ENCODE measurements at regions not wholly inside any gene's neighbourhood (a gene's known extent, or its start where the extent isn't known, plus 50 kb on each side); places are given as distances from the start of the nearest gene placed in this dataset.

DNA sequence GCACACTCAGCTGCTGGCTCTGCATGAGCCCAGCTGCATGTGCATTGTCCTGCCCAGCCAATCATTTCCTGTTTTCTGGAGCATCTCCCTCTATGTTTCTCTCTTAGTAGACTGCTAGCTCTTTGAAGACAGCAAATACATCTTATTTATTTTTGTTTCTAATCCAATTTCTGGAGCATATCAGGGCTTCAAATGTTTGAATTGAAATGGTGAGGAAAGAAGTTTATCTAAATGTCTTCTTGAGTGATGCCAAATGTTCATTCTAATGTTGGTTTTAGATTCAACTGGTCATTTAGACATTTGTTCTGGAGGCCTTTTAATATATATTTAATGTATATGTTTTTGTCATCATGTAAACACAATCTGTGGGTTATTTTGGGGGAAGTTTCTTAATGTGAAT lies 141.9 kb downstream of the DNAJB9 start:
- DNase-seq = no peak

DNA sequence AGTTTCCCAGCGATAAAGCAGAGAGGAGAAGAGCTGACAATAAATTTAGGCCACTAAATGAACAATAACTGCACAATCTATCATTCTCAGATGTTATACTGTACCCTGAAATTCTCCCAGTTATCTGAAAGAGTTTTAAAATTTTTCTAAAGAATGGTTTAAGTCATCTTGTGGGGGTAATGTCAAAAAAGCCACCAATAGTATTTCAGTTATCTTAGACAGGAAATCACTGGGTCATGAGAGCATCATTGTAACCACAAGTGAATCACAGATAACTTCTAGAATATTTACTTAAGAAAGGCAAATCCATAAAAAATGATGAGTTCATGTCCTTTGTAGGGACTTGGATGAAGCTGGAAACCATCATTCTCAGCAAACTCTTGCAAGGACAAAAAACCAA lies 147.1 kb downstream of the DNAJB9 start:
- no peak for DNase-seq

DNA sequence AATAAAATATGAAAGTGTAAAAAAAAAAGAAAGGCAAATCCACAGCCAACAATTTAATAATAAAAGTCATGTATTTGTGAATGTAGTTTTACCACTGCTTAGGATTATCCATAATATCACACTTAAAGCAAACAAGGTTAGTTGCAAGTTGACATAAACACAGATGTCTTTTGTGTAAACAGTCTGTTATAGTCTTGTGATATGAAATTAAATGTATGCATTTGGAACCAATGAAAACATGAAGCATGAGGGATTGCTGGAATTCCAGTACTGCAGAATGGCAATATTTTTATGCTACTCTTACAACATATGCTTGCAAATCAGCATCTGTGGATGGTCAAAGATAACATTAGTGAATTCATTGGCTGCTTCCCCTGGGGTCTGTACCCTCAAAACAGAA lies 148.1 kb downstream of the DNAJB9 start:
- DNase-seq = no peak

DNA sequence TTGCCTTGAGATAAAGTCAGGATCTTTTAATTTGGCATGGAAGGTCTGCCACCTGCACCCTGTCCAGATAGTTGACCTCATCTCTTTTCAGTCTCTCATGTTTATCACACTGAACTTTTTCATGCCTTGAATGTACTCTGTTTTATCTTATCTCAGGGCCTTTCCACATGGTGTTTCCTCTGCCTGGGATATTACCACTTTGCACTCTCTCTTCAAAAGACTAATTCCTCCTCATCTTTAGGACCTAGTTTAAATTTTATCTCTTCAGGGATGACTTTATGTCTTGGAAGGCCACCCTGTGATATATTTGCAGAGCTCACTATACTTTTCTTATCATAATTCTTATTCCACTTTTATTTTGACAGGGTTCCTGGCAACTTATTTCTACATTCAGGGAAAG lies 150.0 kb downstream of the DNAJB9 start:
- no peak for DNase-seq

DNA sequence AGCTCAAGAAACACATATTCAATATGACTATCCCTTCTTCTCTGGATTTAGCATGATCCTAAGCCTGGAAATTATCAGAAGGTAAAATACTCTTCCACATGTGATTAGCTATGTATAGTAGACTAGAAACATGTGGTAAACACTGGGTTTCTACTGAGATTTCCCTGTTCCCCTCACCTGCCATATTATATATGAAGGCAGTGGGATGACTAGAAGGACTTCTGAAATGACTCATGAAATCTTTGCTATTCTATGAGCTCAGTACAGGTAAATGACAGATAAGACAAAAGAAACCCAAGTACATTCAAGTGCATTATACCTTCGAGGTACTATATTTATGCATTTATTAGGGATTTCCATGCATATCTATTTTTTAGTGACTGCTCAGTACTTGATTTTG lies 152.9 kb downstream of the DNAJB9 start:
- no peak for DNase-seq

DNA sequence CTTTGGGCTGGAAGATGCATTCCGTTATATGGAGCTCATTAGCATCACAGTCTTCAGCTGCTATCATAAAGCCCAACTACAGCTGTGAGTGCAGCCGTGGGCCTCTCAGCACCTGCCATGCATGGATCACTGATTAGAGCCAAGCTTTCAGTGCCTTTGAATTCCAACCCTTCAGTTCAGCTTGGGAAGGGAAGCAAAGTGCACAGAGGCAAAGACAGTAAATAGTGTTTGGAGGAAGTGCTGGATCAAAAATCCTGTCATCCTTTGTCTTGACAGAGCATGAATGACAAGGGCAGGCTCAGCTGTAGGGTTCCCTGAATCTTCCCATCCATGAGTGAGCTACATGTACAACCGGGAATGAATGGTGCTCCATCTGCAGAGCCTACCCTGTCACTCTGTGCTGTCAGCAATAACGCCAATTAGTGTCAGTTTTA lies 153.7 kb downstream of the DNAJB9 start:
- no peak for DNase-seq

DNA sequence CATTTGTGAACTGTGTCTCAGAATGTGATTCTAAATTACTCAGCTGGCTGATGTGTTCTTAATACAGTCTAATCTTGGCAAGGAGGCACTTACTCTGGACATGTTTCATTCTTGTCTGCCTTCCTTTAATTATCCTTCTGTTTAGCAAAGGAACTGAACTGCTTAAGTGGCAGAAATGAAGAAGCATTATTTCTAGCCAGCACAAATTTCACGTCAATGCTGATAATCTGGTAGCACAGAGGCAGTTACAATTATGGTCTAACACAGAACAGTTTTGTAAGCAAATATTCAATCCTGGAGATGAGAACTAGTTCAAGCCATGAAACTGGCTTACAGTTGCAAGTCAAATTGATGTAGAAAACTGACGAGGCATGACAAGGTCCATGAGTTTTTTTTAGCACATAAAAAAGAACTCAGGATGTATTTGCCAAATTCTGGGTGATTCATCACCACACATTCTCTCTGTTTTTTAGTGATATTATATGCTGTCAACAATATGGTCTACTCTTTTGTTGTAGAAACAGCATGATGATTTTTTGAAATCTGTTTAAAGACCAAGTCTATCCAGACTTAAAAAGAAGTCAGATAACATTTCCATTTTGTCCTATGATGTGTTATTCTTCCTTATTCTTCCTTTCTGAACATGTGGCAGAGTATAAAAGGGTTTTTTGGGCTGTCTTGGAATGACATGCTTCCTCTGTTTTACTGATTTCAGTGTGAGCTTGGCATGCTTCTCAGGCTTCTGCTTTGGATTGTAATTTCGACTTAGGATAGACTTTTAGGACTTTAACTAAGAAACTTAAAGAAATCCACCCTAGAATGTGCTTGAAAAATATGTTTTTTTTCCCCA lies 154.8 kb downstream of the DNAJB9 start:
- no peak for DNase-seq

DNA sequence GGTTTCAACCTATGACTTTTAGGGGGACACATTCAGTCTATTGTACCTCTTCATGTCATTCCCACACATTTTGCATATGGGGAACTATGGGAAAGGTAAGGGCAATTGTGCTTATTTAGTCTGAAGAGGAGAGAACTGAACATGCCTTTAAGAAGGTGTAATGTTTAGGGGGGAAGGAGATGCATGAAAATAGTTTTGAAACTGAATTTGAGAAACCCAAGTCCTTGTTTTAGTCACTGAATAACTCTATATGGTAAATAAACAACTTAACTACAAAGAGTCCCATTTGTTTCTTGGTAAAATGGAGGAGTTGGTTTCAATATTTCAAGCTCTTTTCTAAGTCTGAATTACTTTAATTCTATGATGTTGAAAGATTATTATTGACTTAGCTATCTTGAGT lies 166.1 kb downstream of the DNAJB9 start:
- no peak for DNase-seq

DNA sequence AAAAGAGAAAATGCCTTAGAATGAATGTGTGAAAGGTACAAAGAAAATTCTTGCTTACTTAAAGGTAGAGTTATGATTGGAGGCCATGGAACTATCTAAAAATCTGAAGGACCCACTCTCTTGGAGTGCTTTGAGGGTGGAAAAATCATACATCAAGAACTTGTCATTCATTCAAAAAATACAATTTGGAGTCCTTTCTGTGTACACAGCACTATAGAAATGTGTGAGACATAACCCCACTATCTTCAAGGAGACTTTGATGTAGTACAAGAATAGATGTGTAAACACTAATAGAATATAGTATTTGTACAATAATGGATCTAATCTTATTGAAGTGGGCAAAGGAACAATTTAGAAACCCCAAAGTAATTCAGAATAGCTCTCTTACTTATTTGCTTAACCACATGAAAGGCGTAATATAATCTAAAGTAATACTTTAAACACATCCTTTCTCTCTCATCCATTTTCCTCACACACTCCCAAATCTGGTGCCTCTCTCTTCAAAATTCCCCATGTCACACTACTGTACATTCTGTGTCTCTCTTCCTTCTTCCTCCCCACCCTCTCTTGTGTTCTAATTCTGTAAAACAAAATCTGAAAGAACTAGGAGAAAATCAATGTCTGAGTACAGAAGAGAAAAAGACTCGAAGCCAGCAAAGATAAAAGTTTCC lies 166.7 kb downstream of the DNAJB9 start:
- DNase-seq = no peak

DNA sequence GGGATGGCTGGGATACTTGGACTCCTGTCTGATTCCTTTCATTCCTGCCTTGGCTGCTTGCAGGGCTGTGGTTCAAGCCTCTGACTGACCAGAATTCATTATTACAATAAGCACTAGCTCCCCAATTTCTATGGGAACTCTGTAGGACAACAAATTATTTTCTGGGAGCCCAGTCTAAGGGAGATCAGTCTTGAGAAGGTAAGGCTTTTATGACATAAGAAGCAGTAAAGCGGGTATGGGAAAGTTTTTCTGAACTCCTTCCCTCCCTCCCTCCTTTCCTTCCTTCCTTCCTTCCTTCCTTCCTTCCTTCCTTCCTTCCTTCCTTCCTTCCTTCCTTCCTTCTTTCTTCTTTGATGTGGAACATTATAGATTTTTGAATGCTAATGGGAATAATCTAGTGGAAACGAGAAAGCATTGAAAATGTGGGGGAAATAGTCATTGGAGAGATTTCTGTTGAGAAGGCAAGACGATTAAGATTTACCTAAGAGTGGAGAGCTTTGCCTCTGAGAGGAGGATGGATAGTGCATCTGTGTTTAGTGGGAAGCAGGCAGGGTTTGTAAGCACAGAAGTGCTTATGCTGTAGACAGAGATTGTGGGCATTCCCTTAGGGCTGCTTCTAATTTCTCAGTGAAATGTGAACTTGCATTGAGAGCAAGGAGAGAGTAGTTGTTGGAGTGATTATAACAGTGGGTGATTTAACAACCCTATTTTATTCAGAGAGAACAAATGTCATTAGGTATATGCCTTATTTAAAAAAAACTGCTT lies 201.5 kb downstream of the DNAJB9 start:
- DNase-seq = no peak

DNA sequence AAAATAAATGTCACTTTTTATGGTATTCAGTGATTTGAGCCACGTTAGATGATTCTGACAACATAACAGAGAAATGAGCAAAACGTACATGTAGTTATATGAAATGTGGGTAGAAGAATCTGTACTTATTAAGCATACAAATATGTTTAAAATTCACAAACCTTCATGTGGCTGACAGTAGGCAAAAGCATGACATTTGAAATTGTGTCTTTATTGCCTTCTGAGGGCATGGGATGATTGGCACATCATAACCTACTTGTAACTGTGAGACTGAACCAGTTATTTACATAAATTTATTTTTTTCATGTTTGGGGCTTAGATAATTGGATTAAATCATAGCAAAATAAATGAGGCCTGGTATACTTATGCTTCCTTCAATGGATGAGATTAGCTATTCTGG lies 202.2 kb downstream of the DNAJB9 start:
- no peak for DNase-seq

DNA sequence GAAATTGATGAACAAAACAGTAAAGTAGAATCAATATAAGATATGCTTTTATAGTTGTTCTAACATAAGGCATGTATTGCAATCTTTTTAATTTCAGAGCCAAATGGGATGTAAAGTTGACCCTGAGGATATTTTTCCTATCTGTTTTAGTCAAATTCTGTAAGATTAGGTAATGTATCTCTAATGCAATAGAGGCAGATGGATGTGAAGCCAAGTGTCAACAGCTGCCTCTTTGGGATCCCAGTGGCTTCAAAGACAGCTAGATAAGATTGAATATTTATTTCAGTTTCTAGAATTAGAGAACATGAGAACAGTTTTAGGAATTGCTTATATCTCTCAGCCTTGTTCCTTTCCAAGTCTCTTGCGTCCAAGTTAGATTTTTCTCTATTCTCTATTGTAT lies 208.3 kb downstream of the DNAJB9 start:
- no peak for DNase-seq

DNA sequence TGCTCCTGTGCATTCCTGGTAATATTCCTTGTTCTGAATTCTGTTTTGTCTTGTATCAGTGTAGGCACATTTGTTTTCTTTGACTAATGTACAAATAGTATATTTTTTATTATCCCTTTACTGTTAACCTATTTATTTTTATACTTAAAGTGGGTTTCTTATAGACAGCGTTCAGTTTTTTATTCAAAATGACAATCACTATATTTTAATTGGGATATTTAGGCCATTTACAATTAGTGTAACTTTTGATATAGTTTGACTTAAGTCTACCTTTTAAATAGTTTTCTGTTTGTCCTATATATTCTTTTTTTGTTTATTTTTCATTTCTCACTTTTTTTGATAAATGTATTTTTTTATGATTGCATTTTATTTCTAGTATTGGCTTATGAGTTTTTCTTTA lies 219.8 kb downstream of the DNAJB9 start:
- no peak for DNase-seq

DNA sequence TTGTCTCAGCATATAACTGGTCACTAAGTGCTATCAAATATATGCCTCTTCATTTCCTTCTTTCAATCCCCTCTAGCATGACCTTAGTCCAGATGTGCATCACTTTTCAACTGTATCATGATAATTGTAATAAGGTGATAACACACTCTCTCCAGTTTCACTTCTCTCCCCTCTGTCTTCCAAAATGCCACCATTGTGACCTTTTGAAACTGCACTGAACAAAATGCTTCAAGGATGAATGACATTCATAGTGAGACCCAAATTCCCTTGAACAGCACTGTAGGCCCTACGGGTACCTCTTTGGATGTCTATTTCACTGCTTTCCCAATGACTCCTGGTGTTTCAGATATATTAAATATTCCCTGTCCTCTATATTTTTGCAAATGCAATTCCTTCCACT lies 224.8 kb downstream of the DNAJB9 start:
- no peak for DNase-seq

DNA sequence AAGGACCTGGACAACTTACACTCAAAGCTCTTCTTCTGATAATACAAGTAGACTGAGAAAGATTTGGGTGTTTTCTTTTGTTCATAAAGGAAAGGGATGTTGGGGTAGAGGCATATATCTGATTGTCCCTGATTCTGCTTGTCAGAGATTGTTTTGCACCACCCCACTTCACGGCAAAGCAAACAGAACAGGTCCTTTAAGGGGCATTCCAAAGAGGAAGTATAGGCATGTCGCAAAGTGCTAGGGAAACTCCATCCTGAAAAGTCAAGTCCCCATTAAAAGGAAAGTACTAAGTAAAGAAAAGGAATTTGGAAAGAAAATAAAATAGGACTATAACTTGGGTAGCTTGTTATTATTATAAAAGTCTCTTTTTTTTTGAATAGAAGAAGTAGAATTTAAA lies 233.0 kb downstream of the DNAJB9 start:
- DNase-seq = no peak

DNA sequence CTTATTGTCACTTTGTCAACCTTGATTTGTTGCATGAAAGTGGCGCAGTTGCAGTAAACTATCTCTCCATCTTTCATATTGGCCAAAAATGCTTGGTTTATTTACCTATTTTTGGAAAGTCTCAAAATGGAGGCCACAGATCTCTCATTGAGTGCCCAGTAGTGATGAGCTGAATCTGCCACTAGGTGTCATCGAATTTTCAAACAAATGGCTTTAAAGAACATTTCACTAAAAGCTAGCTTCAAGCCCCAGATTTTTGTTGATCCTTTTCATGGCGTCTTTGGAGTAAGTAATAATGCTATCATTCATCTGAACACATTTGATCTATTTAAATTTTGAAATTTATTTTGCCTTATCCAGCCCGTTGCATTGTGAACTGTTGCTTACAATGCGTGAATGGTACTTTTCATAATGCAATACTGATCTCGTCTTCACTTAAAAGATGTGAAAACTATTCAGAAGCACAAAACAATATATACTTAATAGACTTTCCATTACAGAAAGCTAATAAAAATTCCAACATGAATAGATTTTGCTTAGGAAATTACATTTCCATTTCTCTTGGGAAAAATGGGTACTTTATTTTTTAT lies 236.2 kb downstream of the DNAJB9 start:
- no peak for DNase-seq

DNA sequence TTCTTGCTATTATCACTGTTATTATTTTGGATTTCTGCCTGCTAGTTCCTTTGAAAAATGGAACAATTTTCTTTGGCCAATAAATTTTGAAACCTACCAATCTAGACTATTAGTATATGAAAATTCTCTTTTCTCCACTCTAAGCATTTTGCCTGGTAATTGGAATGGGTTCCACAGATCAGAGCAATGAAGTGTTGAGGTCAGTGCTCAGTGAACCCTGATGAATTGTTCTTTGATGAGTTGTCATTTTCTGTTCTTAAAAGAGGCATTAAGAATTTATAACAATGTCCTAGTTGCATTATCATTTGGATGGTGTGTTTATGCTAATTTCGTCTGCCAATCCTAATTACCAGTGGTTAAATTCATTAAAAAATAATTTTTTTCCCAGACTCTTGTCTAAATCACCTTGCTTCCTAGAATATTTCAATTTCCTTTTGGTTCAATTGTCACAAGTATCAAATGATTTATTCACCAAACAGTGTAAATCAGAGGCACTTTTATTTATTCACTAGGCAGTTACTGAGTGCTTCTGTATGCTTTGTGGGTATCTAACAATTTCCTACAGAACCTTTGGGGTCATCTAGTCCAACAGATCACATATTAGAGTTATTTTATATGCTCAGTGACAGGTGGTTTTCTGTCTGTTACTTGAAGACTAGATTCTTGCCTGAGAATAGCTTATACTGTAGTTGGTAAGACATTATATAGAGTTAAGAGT lies 239.0 kb downstream of the DNAJB9 start:
- DNase-seq = no peak

DNA sequence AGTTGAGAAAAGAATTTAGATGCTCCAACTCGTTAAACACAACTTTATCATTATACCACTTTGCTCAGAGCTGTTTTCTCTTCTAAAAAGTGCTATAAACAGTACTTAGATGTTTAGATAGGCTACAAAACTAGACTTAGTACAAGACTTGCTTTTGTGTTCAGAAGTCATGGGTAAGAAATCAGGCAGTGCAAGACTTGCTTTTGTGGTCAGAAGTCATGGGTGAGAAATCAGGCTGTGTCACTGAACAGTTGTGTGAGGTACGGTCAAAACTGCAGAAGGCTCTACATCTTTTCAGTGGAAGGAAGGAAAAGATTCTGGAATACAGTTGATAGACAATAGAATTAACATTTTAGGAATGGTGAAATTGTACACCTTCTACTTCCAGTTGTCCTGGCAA lies 239.7 kb downstream of the DNAJB9 start:
- no peak for DNase-seq

DNA sequence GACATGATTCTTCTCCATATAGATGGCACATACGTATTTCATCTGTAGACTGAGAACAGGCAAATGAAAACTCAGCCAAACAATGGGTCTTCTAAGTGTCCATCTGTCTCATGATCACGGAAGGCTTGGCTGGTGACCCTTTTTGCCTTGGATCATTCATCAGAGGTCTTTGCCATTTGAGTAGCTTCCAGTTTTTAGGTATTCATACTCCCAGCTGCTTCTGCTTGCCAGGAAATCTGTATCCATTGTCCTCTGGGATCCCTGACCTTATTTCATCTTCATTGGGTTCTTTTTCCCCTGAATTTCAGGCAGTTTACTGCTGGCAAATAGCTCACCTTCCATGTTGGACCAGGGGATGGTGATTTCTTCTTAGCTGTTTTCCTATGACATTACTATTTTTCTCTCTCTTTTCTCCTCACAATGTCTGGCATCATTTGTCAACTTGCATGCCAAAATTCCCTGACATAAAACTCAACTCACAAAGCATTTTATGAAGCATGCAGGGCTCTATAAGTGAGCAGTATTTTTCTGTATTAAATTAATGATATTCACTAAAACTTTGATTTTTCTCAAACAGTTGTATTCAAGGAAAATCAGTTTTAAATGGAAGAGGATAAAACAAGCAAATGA lies 241.2 kb downstream of the DNAJB9 start:
- DNase-seq = no peak

DNA sequence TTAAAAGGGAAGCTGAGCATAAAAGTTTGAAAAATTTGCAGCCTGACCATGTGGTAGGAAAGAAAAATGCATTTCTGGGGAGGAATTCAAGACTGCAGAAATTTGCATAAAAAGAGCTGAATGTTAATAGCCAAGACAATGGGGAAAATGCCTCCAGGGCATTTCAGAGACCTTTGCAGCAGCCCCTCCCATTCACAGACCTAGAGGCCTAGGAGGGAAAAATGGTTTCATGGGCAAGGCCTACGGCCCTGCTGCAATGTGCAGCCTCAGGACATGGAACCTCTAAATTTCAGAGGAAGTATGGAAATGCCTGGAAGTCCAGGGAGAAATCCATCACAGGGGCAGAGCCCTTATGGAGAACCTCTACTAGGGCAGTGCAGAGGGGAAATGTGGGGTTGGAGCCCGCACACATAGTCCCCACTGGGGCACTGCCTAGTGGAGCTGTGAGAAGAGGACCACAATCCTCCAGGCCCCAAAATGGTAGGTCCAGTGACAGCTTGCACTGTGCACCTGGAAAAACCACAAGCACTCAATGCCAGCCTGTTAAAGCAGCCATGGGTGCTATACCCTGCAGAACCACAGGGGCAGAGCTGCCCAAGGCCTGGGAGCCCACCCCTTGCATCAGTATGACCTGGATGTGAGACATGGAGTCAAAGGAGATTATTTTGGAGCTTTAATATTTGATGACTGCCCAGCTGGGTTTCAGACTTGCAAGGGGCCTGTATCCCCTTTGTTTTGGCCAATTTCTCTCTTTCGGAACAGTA lies 243.8 kb downstream of the DNAJB9 start:
- no peak for DNase-seq

DNA sequence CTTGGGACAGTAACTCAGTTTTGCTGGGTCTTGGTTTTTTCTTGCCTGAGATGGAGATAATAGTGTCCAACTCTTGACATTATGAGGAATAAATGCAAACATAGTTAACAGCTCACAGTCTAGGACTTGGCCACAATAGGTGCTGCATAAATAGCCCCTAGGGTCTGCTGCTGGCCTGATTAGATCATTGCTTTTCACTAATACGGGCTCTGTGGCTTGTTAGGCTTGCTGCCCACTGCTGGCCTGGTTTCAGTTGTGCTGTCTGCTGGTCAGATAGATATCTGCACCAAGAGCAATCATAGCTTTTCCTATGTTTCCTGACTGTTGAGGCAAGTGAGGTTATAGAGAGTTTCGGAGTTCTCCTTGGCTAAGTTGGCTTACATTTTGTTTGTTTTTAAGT lies 246.1 kb downstream of the DNAJB9 start:
- DNase-seq = no peak

DNA sequence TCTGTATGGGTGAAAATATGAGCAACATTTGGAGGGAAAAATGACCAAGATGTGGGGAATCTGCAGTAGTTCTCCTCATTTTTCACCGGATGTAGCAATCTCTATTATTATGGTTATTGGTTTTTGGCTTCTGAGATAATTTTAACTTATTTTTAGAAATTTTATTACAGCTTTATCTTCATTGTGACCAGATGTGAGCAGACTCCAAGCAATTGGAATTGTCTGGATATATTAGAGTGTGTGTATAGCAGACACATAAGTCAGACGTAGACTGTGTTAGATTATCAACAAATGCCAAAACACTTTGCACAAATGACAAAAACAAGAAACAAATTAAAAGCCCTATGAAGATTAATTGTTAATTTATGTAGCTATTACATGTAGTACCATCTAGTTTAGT lies 249.1 kb downstream of the DNAJB9 start:
- DNase-seq = no peak
